ENCODE measurements at regions not wholly inside any gene's neighbourhood (a gene's known extent, or its start where the extent isn't known, plus 50 kb on each side); places are given as distances from the start of the nearest gene placed in this dataset.
"Not testable (repeated sequence)": the region's sequence is repeated elsewhere in the genome, so short reads cannot be mapped to it uniquely, and the experiment has no call there.

DNA sequence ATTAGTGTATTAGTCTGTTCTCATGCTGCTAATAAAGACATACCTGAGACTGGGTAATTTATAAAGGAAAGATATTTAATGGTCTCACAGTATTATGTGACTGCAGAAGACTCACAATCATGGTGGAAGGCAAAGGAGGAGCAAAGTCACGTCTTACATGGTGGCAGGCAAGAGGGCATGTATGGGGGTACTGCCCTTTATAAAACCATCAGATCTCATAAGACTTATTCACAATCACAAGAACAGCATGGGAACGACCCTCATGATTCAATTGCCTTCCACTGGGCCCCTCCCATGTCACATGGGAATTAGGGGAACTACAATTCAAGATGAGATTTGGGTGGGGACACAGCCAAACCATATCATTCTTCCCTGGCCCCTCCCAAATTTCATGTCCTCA is 52.7 kb upstream of the ST3GAL5 start:
- DNase-seq (ENCODE audit: low spot score) = not testable (repeated sequence)

DNA sequence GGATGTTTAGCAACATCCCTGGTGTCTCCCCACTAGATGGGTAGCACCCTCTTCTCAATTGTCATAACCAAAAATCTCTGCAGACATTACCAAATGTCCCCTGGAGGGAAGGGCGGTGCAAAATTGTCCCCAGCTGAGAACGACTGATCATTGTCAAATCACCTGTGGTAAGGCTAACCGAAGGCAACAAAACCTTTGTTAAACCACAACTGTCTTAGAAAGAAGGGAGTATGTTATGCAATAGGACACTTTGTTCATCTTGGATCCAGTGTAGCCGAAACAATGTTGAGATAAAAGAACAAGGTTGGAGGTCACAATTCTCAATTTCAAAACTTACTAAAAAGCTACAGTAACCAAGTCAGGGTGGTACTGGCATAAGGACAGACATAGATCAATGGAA is 50.3 kb upstream of the ST3GAL5 start:
- DNase-seq (ENCODE audit: low spot score) = no peak
